Fibroblast of skin of left quadriceps (primary cell): ENCODE measurements at regions not wholly inside any gene's neighbourhood (a gene's known extent, or its start where the extent isn't known, plus 50 kb on each side); places are given as distances from the start of the nearest gene placed in this dataset.
"Not testable (repeated sequence)": the region's sequence is repeated elsewhere in the genome, so short reads cannot be mapped to it uniquely, and the experiment has no call there.

Experiments used
- DNase-seq, 2 experiments: peaks; one replicate each; pipeline ENCODE4 v3.0.0-alpha.2; 2013; ENCODE audit warnings: low read depth in 2 of 2

- DNase-seq, result no peak
Observed at GRCh38 chr7:120070201-120070600, 202.8 kb upstream of the KCND2 start.

GRCh38 chr7:120077777-120078176 lies 195.2 kb upstream of the KCND2 start:
- DNase-seq, result no peak

GRCh38 chr7:120079022-120079421 lies 194.0 kb upstream of the KCND2 start:
- DNase-seq, result no peak

DNA sequence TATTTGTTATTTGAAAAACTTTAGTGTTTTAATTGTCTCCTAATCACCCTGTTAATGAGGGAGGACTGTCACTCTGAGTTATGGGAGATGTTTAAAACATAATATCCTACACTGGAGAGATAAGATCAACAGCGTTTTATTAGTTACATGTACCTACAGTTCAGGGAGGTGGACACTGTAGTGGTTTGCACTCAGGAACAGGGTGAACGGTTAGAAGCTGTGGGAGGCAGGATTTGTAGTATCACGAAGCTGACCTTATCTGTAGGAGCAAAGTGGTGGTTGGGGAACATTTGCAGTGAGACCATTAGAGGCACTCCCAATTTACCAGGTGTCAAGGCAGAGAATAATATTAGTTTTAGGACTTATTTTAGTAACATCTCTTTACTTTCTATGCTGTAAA lies 193.3 kb upstream of the KCND2 start:
- DNase-seq, result no peak

DNA sequence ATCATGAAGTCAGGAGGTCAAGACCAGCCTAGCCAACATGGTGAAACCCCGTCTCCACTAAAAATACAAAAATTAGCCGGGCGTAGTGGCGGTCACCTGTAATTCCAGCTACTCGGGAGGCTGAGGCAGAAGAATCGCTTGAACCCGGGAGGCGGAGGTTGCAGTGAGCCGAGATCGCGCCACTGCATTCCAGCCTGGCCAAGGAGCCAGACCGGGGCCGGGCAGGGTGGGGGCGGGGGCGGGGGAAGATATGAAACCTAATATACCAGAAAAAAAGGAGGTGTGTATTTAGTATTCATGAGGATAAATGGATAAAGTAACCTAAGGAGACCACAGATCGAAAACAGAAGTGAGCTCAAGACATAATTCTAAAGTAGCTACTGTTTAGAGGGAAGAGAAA lies 186.5 kb upstream of the KCND2 start:
- DNase-seq, result not testable (repeated sequence)

GRCh38 chr7:120089968-120090367 lies 183.0 kb upstream of the KCND2 start:
- DNase-seq, result no peak

DNA sequence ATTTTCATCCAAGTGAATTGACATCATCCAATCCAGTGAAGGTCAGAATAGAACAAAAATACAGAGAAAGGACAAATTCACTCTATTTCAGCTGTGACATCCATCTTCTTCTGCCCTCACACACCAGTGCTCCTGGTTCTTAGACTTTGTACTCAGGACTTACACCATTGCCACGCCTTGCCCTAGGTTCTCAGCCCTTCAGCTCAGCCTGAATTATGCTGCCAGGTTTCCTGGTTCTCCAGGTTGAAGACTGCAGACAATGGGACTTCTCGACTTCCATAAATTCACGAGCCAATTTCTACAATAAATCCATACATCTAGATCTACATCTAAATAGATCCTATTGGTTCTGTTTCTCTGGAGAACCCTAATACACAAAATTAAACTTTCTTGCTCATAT lies 181.2 kb upstream of the KCND2 start:
- DNase-seq, result no peak

DNA sequence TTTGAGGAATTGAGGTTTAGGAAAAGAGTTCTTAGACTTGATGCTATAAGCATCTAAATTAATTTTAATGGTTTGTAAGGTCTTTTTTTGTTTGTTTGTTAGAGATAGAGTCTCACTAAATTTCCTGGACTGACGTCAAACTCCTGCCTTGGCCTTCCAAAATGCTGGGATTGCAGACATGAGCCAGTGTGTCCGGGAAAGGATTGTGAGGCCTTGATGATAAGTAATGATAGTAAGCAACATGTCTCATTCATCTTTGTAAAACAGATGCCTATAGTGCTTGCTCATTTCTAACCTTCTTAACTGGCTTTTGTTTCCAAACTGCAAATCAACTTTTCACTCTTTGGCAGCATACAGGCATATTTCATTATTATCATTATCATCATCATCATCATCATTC lies 176.0 kb upstream of the KCND2 start:
- DNase-seq, result no peak

DNA sequence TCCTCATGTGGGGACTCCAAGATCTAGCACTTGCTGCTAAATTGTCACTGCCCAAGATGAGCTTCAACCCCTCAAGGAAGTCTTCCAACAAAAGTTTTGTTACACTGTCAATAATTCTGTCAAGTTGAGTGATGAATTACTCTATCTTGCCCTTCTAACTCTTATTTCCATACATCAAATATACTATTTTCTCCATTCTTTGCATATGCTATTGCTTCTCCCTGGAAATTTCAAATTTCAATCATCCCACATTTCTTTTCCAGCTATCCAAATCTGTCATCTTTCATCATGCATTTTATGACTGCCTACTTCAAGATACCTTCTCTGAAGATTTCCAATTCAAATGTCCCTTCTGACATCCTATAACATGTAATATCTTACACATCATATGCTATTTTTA lies 175.2 kb upstream of the KCND2 start:
- no peak for DNase-seq

DNA sequence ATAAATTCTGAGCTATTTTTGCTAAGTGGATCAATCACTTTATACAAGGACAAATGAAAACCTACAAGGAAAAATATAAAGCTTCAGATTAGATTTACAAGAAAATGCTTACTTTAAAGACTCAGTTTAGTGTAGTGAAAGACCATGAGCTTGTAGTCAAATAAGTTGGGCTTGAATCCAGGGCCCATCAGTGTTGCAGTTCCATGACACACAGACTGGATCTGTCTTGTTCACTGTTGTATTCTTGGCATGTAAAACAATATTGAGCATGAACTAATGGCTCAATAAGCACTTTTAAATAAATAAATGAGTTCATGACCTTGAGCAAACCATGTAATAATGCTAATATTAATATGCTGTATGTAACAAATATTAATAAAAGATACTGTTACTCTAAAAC lies 164.6 kb upstream of the KCND2 start:
- DNase-seq, result no peak

DNA sequence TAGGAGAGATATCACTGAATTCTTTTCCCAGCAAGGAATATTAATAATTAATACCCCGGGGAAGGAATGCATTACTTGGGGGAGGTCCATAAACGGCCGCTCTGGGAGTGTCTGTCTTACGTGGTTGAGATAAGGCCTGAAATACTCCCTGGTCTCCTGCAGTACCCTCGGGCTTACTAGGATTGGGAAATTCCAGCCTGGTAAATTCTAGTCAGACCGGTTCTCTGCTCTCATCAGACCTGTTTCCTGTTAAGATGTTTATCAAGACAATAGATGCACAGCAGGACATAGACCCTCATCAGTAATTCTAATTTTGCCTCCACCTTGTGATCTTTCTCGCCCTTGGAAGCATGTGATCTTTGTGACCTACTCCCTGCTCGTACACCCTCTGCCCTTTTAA lies 162.8 kb upstream of the KCND2 start:
- no peak for DNase-seq

- no peak for DNase-seq
Observed at GRCh38 chr7:120114626-120115025, 158.3 kb upstream of the KCND2 start.

GRCh38 chr7:120123528-120123927 lies 149.4 kb upstream of the KCND2 start:
- DNase-seq, result no peak

GRCh38 chr7:120131096-120131839 lies 141.7 kb upstream of the KCND2 start:
- DNase-seq, result no peak

- no peak for DNase-seq
Observed at GRCh38 chr7:120138497-120138896, 134.5 kb upstream of the KCND2 start.

- DNase-seq, result no peak
Observed at GRCh38 chr7:120156476-120156875, 116.5 kb upstream of the KCND2 start.

GRCh38 chr7:120160166-120160565 lies 112.8 kb upstream of the KCND2 start:
- no peak for DNase-seq

- DNase-seq, result no peak
Observed at GRCh38 chr7:120163449-120163848, 109.5 kb upstream of the KCND2 start.

GRCh38 chr7:120165227-120165626 lies 107.7 kb upstream of the KCND2 start:
- no peak for DNase-seq

- peak; percentile 63 to 66 for DNase-seq
Observed at GRCh38 chr7:120168066-120168465, 104.9 kb upstream of the KCND2 start.

- DNase-seq, result peak; percentile 24 to 26
Observed at GRCh38 chr7:120169996-120170783, 102.8 kb upstream of the KCND2 start.

DNA sequence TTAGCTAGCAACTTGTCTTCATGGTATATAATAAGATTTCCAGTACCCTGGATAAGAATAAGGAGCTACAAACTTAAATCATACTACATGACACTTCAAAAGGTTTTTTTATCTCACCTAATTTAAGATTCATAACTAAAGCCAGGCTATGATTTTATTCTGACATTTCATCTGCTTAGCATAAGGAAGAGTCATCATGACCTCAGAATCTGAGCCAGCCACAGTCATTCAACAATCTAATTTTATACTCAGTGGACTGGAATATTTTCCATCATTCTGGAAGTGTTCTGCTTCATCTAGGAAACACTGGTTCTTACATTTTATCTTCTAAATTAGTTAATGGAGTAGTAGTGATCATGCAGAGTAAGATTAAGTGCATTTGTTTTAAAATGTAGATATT lies 102.1 kb upstream of the KCND2 start:
- no peak for DNase-seq

- no peak for DNase-seq
Observed at GRCh38 chr7:120171406-120171805, 101.6 kb upstream of the KCND2 start.
